Neural crest cell (in vitro differentiated cells): ENCODE measurements at regions not wholly inside any gene's neighbourhood (a gene's known extent, or its start where the extent isn't known, plus 50 kb on each side); places are given as distances from the start of the nearest gene placed in this dataset.

ENCODE experiments used
- DNase-seq: peaks from one replicate; pipeline ENCODE4 v3.0.0; 2021; ENCODE audit warnings: low read depth, mixed read lengths, low spot score
- H3K27ac Mint-ChIP-seq: one replicate; pipeline ENCODE4 v1.8.0; 2021; ENCODE audit warnings: mild to moderate bottlenecking, mixed read lengths; ENCODE audit not compliant: unreplicated experiment
- H3K27me3 Mint-ChIP-seq: 2 replicates; pipeline ENCODE4 v1.8.0; 2021; ENCODE audit warnings: low read depth, mild to moderate bottlenecking, mixed read lengths
- H3K36me3 Mint-ChIP-seq: 2 replicates; pipeline ENCODE4 v1.8.0; 2021; ENCODE audit warnings: low read depth, mild to moderate bottlenecking, mixed read lengths
- H3K4me1 Mint-ChIP-seq: 2 replicates; pipeline ENCODE4 v1.8.0; 2021; ENCODE audit warnings: mixed read lengths
- H3K4me3 Mint-ChIP-seq: one replicate; pipeline ENCODE4 v1.8.0; 2021; ENCODE audit warnings: mild to moderate bottlenecking, mixed read lengths
- H3K9me3 Mint-ChIP-seq: 2 replicates; pipeline ENCODE4 v1.8.0; 2021; ENCODE audit warnings: mixed read lengths
- TF ChIP-seq, protein P1 (sequence below): fragments of 200-600 bp; sonication (generic); conservative IDR thresholded peaks from 2 replicates; pipeline ENCODE4 v1.5.0; 2021; ENCODE audit warnings: antibody characterized with exemption, mild to moderate bottlenecking

DNA sequence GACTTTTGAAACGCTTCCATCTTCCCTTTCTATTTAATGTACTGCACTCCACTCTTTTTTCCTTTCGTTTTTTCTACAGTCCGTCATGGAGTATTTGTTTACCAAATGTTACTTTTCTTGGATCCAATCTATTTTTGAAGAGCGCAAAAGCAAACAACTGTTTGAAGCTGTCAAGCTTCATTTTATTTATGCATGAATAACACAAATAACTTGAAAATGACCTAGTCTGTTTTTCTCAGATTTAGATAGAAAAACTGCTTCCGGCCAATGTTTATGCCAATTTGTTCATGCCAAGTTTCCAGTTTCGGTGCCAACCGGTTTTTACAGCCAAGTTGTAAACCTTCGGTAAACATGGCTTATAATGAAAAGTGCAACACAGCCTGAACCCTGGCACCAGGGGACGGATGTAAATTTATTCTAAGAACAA, 150.9 kb upstream of the KLF6 start:
- no peaks in the 10 kb centered on the region for H3K36me3 Mint-ChIP-seq
- TF ChIP-seq, protein P1, sequence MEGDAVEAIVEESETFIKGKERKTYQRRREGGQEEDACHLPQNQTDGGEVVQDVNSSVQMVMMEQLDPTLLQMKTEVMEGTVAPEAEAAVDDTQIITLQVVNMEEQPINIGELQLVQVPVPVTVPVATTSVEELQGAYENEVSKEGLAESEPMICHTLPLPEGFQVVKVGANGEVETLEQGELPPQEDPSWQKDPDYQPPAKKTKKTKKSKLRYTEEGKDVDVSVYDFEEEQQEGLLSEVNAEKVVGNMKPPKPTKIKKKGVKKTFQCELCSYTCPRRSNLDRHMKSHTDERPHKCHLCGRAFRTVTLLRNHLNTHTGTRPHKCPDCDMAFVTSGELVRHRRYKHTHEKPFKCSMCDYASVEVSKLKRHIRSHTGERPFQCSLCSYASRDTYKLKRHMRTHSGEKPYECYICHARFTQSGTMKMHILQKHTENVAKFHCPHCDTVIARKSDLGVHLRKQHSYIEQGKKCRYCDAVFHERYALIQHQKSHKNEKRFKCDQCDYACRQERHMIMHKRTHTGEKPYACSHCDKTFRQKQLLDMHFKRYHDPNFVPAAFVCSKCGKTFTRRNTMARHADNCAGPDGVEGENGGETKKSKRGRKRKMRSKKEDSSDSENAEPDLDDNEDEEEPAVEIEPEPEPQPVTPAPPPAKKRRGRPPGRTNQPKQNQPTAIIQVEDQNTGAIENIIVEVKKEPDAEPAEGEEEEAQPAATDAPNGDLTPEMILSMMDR, result no peak
- no peaks in the 10 kb centered on the region for H3K9me3 Mint-ChIP-seq
- no peaks in the 10 kb centered on the region for H3K4me1 Mint-ChIP-seq
- no peaks in the 10 kb centered on the region for H3K27me3 Mint-ChIP-seq
- no peak for DNase-seq
- H3K27ac Mint-ChIP-seq, result no peak overlapping the region
- H3K4me3 Mint-ChIP-seq, result no peak overlapping the region

DNA sequence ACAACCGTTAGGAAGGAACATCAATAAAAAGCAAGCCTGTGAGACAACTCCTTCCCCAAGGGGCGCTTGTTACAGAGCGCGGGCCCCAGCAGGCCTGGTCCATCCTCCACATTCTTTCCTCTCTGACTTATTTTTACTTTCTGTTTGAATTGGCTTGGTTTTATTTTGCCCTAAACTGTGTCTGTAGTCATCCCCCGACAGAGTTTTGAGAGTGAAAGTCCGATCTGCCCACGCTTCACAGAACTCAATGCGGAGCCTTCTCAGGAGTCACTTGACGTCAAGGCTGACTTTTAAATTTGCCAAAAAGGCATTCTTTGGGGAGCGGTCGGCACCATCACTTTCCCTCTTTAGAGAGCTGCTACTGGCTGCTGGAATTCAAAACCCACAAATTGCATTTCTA, 150.1 kb upstream of the KLF6 start:
- Mint-ChIP-seq H3K4me3 (no peak overlapping the region), H3K27ac (no peak overlapping the region), H3K36me3 (no peaks in the 10 kb centered on the region), H3K9me3 (no peaks in the 10 kb centered on the region), H3K27me3 (no peaks in the 10 kb centered on the region), H3K4me1 (no peaks in the 10 kb centered on the region)
- TF ChIP-seq, protein P1, result no peak
- no peak for DNase-seq

DNA sequence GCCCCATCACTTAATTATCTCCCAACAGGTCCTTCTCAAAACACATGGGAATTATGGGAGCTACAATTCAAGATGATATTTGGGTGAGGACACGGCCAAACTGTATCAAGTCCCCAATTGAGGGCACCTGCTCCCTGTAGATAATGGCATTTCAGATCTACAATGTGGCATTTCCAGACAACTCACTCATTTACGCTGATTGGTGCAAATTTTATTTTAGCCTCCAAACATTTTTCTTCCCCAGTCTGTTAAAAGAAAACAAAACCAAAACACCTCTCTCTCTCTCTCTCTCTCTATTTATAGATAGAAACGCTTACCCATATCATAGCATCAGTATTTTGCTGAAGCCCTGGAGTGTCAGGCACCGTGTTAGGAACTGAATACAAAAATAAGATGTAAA, 148.7 kb upstream of the KLF6 start:
- Mint-ChIP-seq H3K27ac (no peak overlapping the region), H3K4me1 (no peaks in the 10 kb centered on the region), H3K9me3 (no peaks in the 10 kb centered on the region), H3K4me3 (no peak overlapping the region), H3K27me3 (no peaks in the 10 kb centered on the region), H3K36me3 (no peaks in the 10 kb centered on the region)
- DNase-seq, result no peak
- TF ChIP-seq, protein P1, result no peak

DNA sequence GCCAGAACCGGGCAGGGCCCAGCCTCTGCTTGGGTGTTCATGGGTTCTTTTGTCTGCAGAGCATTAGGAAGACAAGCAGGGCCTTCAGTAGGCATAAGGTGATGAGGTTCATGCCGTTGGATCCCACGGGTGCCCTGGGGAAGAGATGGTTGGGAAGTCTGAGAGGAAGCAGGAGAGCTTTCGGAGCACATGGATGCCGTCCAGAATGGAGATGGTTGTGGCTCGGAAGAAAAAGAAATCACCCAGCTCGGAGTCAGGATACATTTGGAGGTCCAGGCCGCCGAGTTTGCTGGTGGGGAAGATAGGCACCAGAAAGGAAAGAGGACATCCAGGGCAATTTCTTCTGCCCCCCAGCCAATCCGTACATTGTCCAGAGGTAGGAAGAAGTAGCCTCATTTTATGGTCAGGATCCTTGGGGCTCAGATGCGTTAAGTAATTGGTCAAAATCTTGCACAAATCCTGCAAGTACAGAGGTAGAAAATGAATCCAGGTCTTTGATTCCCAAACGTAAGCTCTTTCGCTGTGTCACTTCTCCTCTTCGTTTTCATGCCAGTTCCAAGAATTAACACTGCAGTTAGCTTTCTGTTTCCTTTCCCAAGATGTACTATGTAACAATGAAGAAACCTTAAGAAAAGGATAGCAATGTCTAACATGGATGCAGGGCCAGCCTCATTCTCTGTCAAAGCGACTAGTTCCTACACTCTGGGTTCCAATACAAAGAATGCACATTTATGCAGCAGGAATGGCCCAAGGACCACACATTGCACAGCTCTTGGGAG, 147.8 kb upstream of the KLF6 start:
- Mint-ChIP-seq H3K27me3 (no peaks in the 10 kb centered on the region), H3K36me3 (no peaks in the 10 kb centered on the region), H3K9me3 (no peaks in the 10 kb centered on the region), H3K4me1 (no peaks in the 10 kb centered on the region), H3K4me3 (no peak overlapping the region), H3K27ac (no peak overlapping the region)
- DNase-seq, result no peak
- TF ChIP-seq, protein P1, result no peak

DNA sequence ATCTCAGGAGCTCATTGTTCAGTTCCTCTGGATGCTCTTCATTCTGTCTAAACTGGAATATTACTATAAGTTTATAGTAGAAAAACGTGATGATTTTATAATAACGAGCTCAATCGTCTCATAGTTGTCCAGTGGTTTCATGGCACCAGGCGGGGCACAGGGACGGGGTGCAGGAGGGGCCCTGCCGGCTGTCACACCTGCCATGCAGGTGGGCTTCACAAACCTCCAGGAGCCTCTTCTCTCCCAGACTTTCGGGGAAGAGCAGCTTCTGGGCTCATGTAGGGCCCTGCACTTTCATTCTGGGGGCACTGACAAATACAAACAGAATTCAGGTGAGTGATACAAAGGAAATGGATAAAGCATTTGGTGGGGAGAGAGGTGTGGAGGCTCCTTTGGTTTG, 146.9 kb upstream of the KLF6 start:
- no peaks in the 10 kb centered on the region for H3K36me3 Mint-ChIP-seq
- H3K4me1 Mint-ChIP-seq, result no peaks in the 10 kb centered on the region
- TF ChIP-seq, protein P1, result no peak
- no peaks in the 10 kb centered on the region for H3K27me3 Mint-ChIP-seq
- H3K4me3 Mint-ChIP-seq, result no peak overlapping the region
- no peak for DNase-seq
- no peaks in the 10 kb centered on the region for H3K9me3 Mint-ChIP-seq
- H3K27ac Mint-ChIP-seq, result no peak overlapping the region
